ENCODE measurements at regions not wholly inside any gene's neighbourhood (a gene's known extent, or its start where the extent isn't known, plus 50 kb on each side); places are given as distances from the start of the nearest gene placed in this dataset.
"Not testable (repeated sequence)": the region's sequence is repeated elsewhere in the genome, so short reads cannot be mapped to it uniquely, and the experiment has no call there.

GRCh38 chr1:224054012-224054411, 59.9 kb upstream of the FBXO28 start:
- TF ChIP-seq CTCF (IDR thresholded peaks at IDR 0.05; ENCODE audit: low read depth, low read length): no peak
- TF ChIP-seq MYC (IDR thresholded peaks at IDR 0.05; ENCODE audit: low read depth, low read length): no peak
- TF ChIP-seq MAX (IDR thresholded peaks at IDR 0.05; ENCODE audit: low read depth, low read length): no peak
- TF ChIP-seq POLR2A (IDR thresholded peaks at IDR 0.05; ENCODE audit: extremely low read depth, insufficient read length): no peak
- peak; percentile 16 for DNase-seq (ENCODE audit: low read depth)
- no peak overlapping the region for H3K4me3 ChIP-seq (ENCODE audit: low read depth, low read length)

GRCh38 chr1:224053456-224053855, 60.5 kb upstream of the FBXO28 start:
- TF ChIP-seq MAX (IDR thresholded peaks at IDR 0.05; ENCODE audit: low read depth, low read length) (no peak), MYC (IDR thresholded peaks at IDR 0.05; ENCODE audit: low read depth, low read length) (no peak), CTCF (IDR thresholded peaks at IDR 0.05; ENCODE audit: low read depth, low read length) (no peak), POLR2A (IDR thresholded peaks at IDR 0.05; ENCODE audit: extremely low read depth, insufficient read length) (no peak)
- no peak overlapping the region for H3K4me3 ChIP-seq (ENCODE audit: low read depth, low read length)
- DNase-seq (ENCODE audit: low read depth): no peak

- no peak overlapping the region for H3K4me3 ChIP-seq (ENCODE audit: low read depth, low read length)
- no peak for DNase-seq (ENCODE audit: low read depth)
- TF ChIP-seq MYC (IDR thresholded peaks at IDR 0.05; ENCODE audit: low read depth, low read length) (no peak), MAX (IDR thresholded peaks at IDR 0.05; ENCODE audit: low read depth, low read length) (no peak), POLR2A (IDR thresholded peaks at IDR 0.05; ENCODE audit: extremely low read depth, insufficient read length) (no peak), CTCF (IDR thresholded peaks at IDR 0.05; ENCODE audit: low read depth, low read length) (no peak)
These were observed 61.1 kb upstream of the FBXO28 start for GRCh38 chr1:224052772-224053171.

GRCh38 chr1:224051782-224052181, 62.1 kb upstream of the FBXO28 start:
- not testable (repeated sequence) for H3K4me3 ChIP-seq (ENCODE audit: low read depth, low read length); DNase-seq (ENCODE audit: low read depth)

GRCh38 chr1:224051086-224051406, 62.9 kb upstream of the FBXO28 start:
- DNase-seq (ENCODE audit: low read depth): no peak
- no peak overlapping the region for H3K4me3 ChIP-seq (ENCODE audit: low read depth, low read length)
- TF ChIP-seq MYC (IDR thresholded peaks at IDR 0.05; ENCODE audit: low read depth, low read length) (no peak), MAX (IDR thresholded peaks at IDR 0.05; ENCODE audit: low read depth, low read length) (no peak), CTCF (IDR thresholded peaks at IDR 0.05; ENCODE audit: low read depth, low read length) (no peak), POLR2A (IDR thresholded peaks at IDR 0.05; ENCODE audit: extremely low read depth, insufficient read length) (no peak)

GRCh38 chr1:224047538-224047937, 66.4 kb upstream of the FBXO28 start:
- TF ChIP-seq MYC (IDR thresholded peaks at IDR 0.05; ENCODE audit: low read depth, low read length) (no peak), MAX (IDR thresholded peaks at IDR 0.05; ENCODE audit: low read depth, low read length) (no peak), POLR2A (IDR thresholded peaks at IDR 0.05; ENCODE audit: extremely low read depth, insufficient read length) (no peak), CTCF (IDR thresholded peaks at IDR 0.05; ENCODE audit: low read depth, low read length) (no peak)
- H3K4me3 ChIP-seq (ENCODE audit: low read depth, low read length): no peak overlapping the region
- DNase-seq (ENCODE audit: low read depth): no peak
